ENCODE measurements at regions not wholly inside any gene's neighbourhood (a gene's known extent, or its start where the extent isn't known, plus 50 kb on each side); places are given as distances from the start of the nearest gene placed in this dataset.

DNA sequence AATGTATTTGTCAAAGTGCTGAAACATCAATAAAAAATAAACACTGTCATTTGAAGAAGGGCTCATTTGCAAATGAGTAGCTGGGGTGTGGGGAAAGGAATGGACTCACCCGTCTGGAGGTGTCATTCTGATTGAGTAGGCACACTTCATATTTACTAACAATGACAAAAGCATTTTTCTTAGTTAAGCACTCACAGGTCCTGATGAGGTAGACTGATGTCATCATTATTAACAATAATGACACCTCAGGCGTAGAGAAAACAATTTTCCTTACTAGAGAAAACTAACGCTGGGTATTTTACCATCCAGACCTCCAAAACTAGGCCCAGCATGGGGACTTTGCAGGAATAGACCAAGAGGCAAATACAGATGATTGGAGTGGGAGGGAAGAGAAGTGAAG is 76.0 kb downstream of the UNC5CL start:
- H3K4me1 Mint-ChIP-seq = peaks cover 23% of the 10 kb centered on the region
- H3K27me3 Mint-ChIP-seq (ENCODE audit: insufficient read depth) = no peaks in the 10 kb centered on the region
- H3K9ac ChIP-seq (ENCODE audit: extremely low read depth, low read length, poor library complexity, severe bottlenecking) = no peak overlapping the region
- H3K27ac Mint-ChIP-seq = no peak overlapping the region
- H3K36me3 ChIP-seq (ENCODE audit: control insufficient read depth, insufficient read depth, low read length) = no peaks in the 10 kb centered on the region
- no peaks in the 10 kb centered on the region for H3K27me3 ChIP-seq (ENCODE audit: control insufficient read depth, insufficient read depth, low read length, poor library complexity, severe bottlenecking)
- DNase-seq = no peak
- H3K36me3 Mint-ChIP-seq (ENCODE audit: low read depth) = no peaks in the 10 kb centered on the region
- H3K27ac ChIP-seq (ENCODE audit: low read depth, low read length) = no peak overlapping the region
- no peaks in the 10 kb centered on the region for H3K4me1 ChIP-seq (ENCODE audit: control insufficient read depth, insufficient read depth, low read length)
- TF ChIP-seq, protein P1, sequence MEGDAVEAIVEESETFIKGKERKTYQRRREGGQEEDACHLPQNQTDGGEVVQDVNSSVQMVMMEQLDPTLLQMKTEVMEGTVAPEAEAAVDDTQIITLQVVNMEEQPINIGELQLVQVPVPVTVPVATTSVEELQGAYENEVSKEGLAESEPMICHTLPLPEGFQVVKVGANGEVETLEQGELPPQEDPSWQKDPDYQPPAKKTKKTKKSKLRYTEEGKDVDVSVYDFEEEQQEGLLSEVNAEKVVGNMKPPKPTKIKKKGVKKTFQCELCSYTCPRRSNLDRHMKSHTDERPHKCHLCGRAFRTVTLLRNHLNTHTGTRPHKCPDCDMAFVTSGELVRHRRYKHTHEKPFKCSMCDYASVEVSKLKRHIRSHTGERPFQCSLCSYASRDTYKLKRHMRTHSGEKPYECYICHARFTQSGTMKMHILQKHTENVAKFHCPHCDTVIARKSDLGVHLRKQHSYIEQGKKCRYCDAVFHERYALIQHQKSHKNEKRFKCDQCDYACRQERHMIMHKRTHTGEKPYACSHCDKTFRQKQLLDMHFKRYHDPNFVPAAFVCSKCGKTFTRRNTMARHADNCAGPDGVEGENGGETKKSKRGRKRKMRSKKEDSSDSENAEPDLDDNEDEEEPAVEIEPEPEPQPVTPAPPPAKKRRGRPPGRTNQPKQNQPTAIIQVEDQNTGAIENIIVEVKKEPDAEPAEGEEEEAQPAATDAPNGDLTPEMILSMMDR (conservative IDR thresholded peaks at IDR 0.05) = no peak
- H3K4me3 Mint-ChIP-seq = no peak overlapping the region
- no peak overlapping the region for H3K4me3 ChIP-seq (ENCODE audit: low read length)
- WGBS, 2 experiments (ENCODE audit: insufficient coverage in 1 of 2, insufficient read length in 1 of 2) = 58 to 80% methylated on average over 2 to 3 of the region's 3 CpGs
- no peaks in the 10 kb centered on the region for H3K9me3 ChIP-seq (ENCODE audit: control insufficient read depth, low read length)
- no peaks in the 10 kb centered on the region for H3K9me3 Mint-ChIP-seq

- 33 to 76% methylated on average over 1 to 2 of the region's 2 CpGs for WGBS, 2 experiments (ENCODE audit: insufficient coverage in 1 of 2, insufficient read length in 1 of 2)
- Histone ChIP-seq H3K36me3 (ENCODE audit: control insufficient read depth, insufficient read depth, low read length) (no peaks in the 10 kb centered on the region), H3K4me3 (ENCODE audit: low read length) (no peak overlapping the region), H3K9me3 (ENCODE audit: control insufficient read depth, low read length) (no peaks in the 10 kb centered on the region), H3K27ac (ENCODE audit: low read depth, low read length) (no peak overlapping the region), H3K4me1 (ENCODE audit: control insufficient read depth, insufficient read depth, low read length) (peaks cover 2% of the 10 kb centered on the region), H3K9ac (ENCODE audit: extremely low read depth, low read length, poor library complexity, severe bottlenecking) (no peak overlapping the region), H3K27me3 (ENCODE audit: control insufficient read depth, insufficient read depth, low read length, poor library complexity, severe bottlenecking) (no peaks in the 10 kb centered on the region)
- Mint-ChIP-seq H3K36me3 (ENCODE audit: low read depth) (no peaks in the 10 kb centered on the region), H3K9me3 (no peaks in the 10 kb centered on the region), H3K27ac (no peak overlapping the region), H3K4me3 (no peak overlapping the region), H3K4me1 (peaks cover 31% of the 10 kb centered on the region), H3K27me3 (ENCODE audit: insufficient read depth) (no peaks in the 10 kb centered on the region)
- no peak for DNase-seq
- TF ChIP-seq, protein P1 (conservative IDR thresholded peaks at IDR 0.05) = no peak
Measured at GRCh38 chr6:40962241-40962640, 76.8 kb downstream of the UNC5CL start.

DNA sequence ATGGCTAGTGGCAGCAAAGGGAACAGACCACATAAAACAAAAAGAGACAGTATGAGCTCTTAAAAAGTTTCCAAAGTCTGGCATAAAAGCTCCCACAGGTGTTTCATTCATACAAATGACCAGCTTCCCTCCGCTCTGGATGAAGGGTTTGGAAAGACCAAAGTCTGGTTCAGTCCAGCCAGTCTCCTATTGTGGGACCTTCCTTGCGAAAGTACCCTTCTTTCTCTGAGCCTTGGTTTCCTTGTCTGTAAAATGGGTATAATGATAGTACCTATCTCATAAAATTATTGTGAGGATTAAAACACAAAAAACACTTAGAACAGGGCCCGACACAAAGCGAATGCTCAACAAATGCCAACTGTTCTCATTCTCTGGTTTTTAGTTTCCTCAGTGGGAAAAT is 77.2 kb downstream of the UNC5CL start:
- Mint-ChIP-seq H3K4me3 (no peak overlapping the region), H3K9me3 (no peaks in the 10 kb centered on the region), H3K27me3 (ENCODE audit: insufficient read depth) (no peaks in the 10 kb centered on the region), H3K4me1 (peaks cover 35% of the 10 kb centered on the region), H3K27ac (no peak overlapping the region), H3K36me3 (ENCODE audit: low read depth) (no peaks in the 10 kb centered on the region)
- Histone ChIP-seq H3K4me1 (ENCODE audit: control insufficient read depth, insufficient read depth, low read length) (peaks cover 2% of the 10 kb centered on the region), H3K9ac (ENCODE audit: extremely low read depth, low read length, poor library complexity, severe bottlenecking) (no peak overlapping the region), H3K4me3 (ENCODE audit: low read length) (no peak overlapping the region), H3K27me3 (ENCODE audit: control insufficient read depth, insufficient read depth, low read length, poor library complexity, severe bottlenecking) (no peaks in the 10 kb centered on the region), H3K27ac (ENCODE audit: low read depth, low read length) (no peak overlapping the region), H3K36me3 (ENCODE audit: control insufficient read depth, insufficient read depth, low read length) (no peaks in the 10 kb centered on the region), H3K9me3 (ENCODE audit: control insufficient read depth, low read length) (no peaks in the 10 kb centered on the region)
- TF ChIP-seq, protein P1 (conservative IDR thresholded peaks at IDR 0.05) = no peak
- DNase-seq = no peak
- WGBS, 2 experiments (ENCODE audit: insufficient coverage in 1 of 2, insufficient read length in 1 of 2) = 87 to 100% methylated on average over 3 of the region's 4 CpGs
